ENCODE measurements at regions not wholly inside any gene's neighbourhood (a gene's known extent, or its start where the extent isn't known, plus 50 kb on each side); places are given as distances from the start of the nearest gene placed in this dataset.
"Not testable (repeated sequence)": the region's sequence is repeated elsewhere in the genome, so short reads cannot be mapped to it uniquely, and the experiment has no call there.

DNA sequence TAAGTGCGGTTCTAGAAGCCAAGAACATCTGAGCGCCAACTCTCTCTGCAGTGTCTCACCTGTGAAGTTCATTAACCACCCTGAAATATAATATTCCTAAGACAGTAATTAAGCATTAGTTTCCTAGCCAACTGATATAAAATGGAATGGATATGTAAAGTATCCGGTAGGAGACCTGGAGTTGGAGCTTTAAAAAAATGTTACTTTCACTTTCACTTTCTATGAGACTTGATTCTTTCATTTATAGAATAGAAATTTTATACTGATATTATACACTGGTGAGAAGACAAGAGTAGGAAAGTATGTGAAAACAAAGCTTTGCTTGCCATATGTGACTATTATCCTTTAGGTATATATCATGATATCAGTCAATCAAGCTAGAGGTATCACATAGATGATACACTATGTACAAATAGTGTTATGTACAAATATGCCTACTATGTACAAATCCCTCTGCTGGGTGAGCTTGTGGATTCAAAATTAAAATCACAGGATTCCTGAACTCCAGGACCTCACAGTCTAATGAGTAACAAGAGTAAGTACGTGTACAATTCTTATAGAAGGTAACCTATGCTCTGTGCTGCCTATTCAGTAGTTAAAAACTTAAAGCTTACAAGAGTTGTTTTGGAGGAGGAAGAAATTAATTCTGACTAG, 934.2 kb downstream of the TTLL7 start:
- no peak for DNase-seq

DNA sequence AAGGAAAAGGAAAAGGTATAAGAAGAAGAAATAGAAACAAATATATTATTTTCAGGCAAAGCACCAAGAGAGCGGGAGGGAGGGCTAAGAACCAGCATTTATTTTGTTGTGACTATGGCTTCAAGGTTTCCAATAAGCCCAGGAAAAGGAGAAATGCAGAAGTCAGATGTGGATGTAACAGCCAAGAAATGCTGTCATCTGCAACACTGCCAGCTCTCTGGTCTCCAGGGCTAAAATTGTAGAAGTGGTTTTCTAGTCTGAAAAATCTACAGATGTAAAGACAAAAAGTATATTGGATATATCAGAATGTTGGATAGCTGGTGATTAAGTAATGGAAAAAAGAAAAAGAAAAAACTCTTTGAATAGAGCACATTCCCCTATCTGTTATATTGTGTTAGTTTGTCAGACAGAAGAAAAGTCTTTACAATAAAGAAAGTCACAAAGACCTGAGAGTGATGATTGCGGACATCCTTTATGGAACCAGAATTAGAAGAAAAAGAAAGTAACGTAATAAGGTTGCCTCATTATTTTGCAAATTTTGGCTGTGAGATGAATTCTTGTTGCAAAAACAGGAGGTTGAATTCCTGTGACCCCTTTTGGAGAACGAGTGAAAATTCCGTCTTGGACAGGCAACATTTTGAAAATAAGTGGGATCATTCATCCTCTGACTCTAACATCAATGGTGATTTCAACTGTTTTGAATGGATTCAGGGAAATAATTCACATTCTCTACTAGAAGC, 938.1 kb downstream of the TTLL7 start:
- DNase-seq = no peak

DNA sequence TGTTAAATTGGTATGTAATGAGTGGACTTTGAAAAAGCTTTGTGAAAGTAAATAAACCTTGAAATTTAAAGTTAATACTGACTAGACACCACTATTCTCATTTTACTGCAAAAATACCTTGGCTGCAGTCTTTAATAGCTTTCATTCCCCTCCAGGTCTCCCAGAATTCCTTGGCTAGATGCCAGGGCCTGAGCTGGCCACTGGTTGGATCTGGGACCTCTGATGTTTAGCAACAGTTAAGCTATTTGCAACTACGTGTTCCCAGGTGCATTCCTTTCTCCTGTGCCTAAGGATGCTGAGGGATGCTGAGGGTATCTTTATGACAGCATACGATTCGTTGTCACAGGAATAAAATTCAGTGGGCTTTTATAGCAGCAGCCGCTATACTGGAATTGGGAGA, 938.7 kb downstream of the TTLL7 start:
- DNase-seq = no peak

DNA sequence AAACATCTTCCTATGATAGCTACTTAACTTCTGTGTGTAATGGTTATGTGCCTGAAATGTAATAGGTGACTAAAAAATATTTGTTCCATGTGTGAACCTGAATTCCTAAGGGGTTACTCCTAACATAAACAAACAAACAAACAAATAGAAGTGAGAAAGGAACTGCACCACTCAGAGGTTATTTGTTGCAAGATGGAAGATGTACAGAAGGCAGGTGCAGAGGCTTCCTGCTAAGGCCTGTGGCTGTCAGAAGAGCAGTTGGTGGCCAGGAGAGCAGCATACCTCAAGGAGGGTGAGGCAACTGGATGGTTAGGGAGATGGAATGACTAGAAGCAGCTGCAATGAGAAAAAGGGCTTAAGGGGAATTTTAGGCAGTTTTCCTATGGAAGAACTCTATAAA, 940.6 kb downstream of the TTLL7 start:
- DNase-seq = no peak

DNA sequence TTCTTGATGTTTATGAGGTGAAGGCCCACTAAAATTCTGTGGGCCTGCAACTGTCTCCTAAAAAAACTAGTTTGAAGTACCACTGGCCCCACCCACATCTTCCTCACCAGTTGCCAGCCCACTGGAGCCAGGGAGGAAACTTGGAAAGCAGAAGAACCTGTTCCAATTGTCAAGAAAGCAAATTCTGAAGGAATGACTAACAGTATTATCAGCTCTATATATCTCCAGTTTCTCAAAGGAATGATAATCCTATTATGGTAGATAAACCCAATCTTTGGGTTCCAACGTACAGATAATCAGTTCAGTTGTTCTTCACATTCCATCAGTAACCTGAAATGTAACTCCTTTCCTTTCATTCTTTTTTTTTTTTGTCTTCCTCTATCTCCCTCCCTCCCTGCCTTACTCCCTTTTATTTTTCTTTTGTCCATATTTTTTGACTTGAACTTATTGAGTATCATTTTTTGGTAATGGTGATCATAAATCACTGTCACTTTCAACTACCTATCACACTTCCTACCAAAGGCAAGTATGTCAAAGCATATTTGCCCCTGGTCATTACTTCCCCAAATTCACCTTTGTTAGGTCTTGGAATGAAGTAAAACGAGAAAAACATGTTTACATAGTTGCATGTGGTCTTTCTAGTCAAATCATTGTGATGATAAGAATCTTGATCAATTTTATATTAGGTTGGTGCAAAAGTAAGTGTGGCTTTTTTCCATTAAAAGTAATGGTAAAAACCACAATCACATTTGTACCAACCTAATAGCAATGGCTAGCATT, 943.4 kb downstream of the TTLL7 start:
- DNase-seq = no peak

DNA sequence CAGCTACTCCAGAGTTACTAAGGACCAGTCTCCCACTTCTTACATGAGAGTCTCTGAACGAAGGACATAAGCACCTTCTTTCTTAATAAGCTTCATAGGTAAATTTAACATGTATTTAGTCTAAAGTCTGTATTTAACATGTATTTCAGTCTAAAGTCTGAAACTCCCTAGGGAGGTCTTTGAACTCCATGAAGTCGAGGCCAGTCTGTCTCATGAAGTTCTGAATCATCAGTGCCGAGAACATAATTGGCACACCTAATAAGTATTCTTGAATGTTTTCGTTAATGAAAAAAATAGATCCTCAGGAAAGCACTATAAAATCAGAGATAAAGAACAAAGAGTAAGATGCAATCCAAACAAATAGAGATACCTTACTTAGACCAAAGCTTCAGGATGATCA, 945.5 kb downstream of the TTLL7 start:
- no peak for DNase-seq

DNA sequence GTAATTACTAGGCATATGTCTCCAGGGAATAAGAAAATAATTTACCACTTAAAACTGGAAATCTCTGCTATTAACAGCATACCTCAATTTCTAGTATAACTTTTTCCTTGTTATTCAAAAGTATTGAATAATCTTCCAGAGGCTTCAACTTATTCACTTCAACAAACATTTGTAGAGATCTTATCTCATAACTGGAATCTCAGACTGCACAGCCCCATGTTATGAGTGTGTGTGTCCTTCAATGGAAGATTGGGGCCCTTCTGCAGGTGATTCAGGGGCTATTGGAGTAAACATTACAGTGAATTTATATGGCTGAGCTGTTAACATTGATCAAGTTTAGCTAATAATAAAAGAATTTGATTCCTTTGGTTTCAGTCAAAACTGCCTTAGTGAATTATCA, 946.1 kb downstream of the TTLL7 start:
- DNase-seq = no peak

DNA sequence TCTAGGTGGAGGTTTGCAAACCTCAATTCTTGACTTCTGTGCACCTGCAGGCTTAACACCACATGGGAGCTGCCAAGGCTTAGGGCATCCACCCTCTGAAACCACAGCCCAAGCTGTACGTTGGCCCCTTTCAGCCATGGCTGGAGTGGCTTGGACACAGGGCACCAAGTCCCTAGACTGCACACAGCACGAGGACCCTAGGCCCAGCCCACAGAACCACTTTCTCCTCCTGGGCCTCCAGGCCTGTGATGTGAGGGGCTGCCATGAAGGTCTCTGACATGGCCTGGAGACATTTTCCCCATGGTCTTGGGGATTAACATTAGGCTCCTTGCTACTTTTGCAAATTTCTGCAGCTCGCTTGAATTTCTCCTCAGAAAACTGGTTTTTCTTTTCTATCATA, 947.9 kb downstream of the TTLL7 start:
- not testable (repeated sequence) for DNase-seq

DNA sequence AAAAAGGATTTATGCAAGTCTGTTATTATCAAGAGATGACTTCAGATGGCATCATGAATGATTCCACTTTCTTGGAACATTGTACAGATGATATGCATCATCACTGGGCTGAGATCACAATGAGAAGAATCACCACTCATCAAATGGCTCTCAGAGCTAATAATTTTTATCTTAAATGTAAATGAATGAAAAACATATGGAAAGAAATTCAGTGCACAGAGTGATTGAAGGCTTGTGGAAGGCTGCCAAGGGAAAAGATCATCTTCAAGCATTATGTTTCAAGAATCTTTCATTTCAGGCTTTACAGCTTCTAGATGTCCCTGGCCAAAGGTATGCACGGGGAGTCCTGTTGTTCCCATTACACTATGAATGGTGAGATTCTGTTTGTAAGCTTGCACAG, 955.7 kb downstream of the TTLL7 start:
- no peak for DNase-seq

DNA sequence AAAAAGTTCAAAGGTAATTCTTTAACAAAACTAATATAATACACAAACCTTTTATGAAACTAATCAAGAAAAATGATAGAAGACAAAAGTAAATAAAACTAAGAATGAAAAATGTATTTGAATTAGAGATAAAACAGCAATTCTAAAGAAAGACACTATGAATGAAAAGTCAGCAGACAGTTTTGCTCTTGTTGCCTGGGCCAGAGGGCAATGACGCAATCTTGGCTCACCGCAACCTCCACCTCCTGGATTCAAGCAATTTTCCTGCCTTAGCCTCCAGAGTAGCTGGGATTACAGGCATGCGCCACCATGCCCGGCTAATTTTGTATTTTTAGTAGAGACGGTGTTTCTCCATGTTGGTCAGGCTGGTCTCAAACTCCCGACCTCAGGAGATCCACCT, 959.8 kb downstream of the TTLL7 start:
- not testable (repeated sequence) for DNase-seq

DNA sequence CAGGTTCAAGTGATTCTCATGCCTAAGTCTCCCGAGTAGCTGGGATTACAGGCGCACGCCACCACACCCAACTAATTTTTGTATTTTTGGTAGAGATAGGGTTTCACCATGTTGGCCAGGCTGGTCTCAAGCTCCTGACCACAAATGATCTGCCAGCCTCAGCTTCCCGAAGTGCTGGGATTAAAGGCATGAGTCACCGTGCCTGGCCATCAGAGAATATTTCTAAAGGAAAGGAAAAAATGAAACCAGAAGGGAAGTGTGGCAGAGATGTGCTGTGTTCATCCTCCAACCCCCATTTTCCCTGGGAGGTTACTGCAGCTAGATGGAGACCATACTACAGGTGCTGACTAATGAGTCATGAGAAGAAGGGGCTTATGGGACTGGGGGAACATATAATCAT, 964.1 kb downstream of the TTLL7 start:
- no peak for DNase-seq

DNA sequence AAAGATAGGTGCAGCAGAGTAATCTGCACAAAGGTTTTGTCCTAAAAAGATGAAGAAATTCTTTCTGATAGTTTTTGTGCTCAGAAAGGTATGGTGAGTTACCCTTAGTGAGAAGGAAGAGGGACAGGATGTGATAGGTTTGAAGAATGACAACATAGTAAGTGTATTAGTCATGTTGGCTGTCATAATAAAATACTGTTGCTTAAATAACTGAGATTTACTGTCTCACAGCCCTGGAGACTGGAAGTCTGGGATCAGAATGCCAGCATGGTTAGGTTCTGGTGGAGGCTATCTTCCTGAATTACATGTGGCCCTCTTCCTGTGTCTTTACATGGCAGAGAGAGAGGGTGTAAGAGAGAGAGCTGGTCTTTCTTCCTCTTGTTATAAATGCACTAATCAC, 965.2 kb downstream of the TTLL7 start:
- DNase-seq = no peak

DNA sequence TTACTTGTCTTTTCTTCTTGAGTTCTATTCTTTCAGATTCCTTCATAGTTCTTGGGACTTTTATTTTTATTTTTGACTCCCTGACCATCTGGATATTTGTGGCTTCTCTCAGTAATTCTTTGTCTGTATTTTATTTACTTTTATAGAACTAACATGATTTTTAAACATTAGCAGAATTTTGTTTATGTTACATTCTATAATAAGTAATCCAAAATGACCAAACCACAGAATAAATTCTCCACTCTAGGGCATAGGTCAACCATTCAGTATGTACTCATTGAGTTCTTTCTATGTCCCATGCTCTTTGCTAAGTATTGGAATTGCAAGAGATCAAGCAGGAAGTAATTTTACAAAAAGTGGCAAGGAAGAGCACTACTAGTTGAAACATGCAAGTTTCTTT, 969.0 kb downstream of the TTLL7 start:
- DNase-seq = no peak

DNA sequence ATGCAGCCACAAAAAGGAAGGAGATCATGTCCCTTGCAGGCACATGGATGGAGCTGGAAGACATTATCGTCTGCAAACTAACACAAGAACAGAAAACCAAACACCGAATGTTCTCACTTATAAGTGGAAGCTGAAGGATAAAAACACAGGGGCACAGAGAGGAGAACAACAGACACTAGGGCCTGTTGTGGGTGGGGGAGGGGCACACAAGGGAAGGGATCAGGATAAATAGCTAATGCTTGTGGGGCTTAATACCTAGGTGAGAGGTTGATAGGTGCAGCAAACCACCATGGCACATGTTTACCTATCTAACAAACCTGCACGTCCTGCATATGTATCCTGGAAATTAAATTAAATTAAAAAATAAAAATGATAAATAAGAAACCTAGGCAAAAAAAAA, 969.9 kb downstream of the TTLL7 start:
- no peak for DNase-seq

DNA sequence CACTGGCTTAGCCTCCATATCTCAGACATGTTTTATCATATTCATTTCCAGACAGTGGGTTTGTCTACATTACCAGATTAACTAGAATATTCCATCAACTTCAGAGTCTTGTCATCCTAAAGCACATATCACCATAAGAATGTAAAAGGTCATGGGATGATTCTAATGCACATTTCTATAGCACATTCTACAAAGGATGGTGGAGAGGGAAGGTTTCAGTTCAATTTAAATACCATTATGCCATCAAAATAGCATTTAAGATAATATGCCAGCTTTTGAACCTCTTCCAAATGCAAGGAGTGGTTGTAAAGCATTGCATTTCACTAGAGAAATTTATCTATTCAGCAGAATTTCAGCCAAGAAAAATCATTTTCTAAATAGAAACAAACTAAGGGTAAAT, 970.5 kb downstream of the TTLL7 start:
- no peak for DNase-seq

DNA sequence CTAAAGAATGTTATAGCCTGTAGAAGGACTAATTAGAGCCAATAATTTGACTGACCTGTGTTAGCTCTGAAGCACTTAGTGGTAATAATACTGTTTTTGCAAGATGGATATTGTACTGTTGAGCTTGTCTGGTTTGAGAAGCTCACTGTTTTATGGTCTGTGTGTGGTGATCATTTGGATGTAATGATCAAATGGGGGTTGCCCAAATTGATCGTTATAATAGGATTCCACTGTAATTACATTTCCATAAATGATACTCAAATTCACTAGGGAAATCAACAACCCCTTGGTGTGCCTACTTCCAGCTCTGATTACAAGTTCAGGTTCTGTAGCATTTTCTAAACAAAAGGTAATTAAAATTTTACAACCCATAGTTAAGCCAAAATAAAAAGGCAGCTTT, 971.4 kb downstream of the TTLL7 start:
- DNase-seq = no peak

DNA sequence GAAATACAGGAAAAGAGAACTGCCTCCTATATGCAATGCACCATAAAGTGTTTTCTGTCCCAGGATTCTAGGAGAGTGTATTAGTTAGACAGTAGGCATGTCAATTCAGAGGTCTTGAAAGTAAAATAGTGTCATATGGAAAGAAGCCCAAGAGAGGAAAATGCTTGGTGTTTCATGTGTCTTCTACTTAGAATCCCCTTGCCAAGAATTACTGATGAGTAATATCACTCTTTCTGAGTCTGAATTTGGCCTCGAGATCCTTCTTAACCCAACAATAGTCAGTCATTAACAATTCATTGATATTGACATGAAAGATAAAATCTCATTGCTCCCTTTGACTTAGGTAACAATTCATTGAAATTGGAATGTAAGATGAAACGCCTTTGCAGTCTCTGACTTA, 972.2 kb downstream of the TTLL7 start:
- no peak for DNase-seq

DNA sequence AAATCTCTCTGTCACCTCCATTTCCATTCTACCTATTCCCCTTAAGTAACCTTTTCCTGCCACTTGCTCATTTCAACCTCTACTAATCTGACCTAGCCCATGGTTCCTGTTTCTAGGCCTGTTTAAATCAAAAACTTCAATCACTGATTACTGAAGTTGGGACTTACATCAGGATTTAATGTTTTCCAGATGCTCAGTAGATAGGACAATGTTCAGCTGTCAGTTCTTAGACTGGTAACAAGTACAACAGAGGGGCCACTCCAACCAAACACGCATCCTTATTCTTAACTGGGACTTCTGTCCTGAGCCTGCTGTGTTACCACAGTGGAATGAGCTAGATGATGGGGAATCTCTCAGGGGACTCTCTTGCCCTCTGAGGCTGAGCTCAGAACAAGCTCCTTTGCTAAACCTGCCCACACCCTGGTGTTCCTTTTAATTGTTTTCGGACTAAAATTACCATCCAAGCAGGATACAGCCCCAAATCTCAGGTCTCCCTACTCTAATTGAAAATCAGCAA, 974.6 kb downstream of the TTLL7 start:
- DNase-seq = no peak

DNA sequence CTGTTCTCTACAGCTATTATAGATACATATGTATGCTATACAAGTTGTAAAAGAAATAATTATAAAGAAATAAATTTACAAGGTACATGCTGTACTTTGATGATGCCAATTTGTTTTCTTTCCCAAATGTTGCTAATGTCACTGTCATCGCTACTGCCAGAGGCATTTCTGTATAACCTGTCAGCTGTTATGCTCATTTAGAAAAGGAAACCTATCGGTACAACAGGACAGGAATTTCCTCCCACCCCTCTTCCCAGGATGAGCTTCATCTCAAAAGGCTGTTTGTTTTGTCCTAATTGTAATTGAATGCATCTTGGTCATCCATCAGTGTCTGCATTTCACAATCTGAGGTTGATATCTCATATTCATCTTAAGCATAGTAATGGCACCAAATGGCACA, 975.7 kb downstream of the TTLL7 start:
- DNase-seq = no peak

DNA sequence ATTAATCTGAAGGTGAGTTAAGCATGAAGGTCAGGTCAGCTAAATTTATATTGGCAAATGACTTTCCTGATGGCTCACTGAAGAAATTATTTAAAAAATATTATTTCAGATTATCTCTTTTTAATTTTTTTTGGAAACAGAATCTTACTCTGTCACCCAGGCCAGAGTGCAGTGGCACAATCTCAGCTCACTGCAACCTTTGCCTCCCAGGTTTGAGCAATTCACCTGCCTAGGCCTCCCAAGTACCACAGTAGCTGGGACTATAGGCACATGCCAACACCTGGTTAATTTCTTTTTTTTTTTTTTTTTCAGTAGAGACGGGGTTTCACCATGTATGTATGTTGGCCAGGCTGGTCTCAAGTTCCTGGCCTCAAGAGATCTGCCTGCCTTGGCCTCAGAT, 976.7 kb downstream of the TTLL7 start:
- no peak for DNase-seq

DNA sequence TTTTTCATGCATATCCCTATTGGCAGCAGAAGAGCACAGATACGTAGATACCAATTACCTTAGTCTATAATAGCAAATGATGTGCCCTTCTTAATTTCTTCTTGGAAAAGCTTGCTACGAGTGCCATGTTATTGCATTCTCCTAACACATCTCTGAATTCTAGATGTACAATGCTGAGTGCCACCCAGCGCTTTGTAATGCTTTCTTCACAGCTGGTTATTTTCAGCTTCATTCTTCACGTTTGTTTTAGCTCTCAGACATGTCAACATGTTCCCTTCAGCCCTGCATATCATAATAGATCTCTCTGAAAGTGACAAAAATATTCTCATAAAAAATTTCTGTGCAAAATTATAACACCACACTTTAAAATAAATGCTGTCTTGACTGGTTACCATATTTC, 981.2 kb downstream of the TTLL7 start:
- no peak for DNase-seq

DNA sequence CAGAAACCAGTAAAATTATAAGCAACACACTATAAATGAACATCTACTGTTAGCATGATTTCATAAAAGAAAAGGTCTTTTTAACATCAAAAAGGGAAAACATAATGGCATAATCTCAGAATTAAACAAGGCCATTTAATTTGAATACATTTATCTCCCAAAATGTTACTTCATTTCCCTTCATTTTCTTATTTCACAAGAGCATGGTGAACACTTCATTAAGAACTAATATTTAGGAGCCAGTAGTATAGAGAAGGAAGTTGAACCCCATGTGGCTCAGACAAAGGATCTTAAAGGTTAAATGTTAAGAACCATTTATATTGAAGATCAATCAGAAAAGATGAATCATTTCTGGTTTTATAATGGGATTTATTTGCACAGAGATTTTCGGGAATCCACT, 981.7 kb downstream of the TTLL7 start:
- DNase-seq = no peak

DNA sequence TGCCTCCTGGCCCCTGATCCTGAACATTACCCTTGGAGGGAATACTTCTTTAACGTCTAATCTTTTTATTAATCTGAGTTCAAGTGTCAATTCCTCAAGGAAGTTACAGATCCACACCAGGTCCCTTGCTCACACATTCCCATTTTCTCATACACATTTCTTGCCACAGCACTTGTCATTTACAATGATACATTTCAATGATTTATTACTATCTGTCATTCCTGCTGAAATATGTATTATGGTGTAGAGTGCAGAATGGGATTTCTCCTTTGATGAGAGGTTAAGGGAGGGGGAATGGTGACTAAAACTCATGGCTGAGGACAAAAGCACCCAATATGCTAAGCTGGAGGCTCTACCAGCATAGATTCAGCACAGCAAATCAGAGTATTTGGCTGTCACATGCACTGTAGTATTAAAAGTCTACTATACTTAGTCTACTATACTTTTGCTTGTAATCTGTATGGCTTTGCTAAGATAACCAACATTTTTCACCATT, 982.5 kb downstream of the TTLL7 start:
- no peak for DNase-seq

DNA sequence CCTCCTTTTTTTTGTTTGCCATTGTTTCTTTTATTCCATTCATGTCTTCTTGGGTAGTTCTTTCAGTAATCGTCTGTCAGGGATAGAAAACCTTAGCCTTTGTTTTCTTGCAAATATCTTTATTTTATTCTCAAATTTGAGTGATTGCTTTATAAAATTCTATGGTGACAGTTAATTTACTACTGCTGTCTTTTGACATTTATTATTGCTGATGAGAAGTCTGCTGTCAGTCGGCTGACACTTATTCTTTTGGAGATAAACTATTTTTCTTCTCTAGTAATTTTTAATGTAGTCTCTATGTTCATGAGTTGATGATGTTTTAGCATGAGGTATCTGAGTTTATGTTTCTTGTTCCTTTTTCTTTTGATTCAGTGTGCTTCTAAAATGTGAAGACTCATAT, 983.8 kb downstream of the TTLL7 start:
- DNase-seq = no peak

Measured in CD4-positive, alpha-beta T cell treated with Interferon gamma for 1 hour (primary cell).